DND-41 (cell line): ENCODE measurements at regions not wholly inside any gene's neighbourhood (a gene's known extent, or its start where the extent isn't known, plus 50 kb on each side); places are given as distances from the start of the nearest gene placed in this dataset.

Experiments
- CTCF ChIP-seq: IDR thresholded peaks from 2 replicates; pipeline ENCODE4 v1.5.1; 2012; ENCODE audit warnings: borderline replicate concordance, low read length, moderate library complexity, mild to moderate bottlenecking; ENCODE audit not compliant: poor library complexity, severe bottlenecking; ENCODE audit errors: extremely low read depth
- EZH2 ChIP-seq: IDR thresholded peaks from 3 replicates; pipeline ENCODE4 v1.6.1; 2012; ENCODE audit warnings: borderline replicate concordance, low read depth, mild to moderate bottlenecking, moderate library complexity, low read length, inconsistent platforms; ENCODE audit not compliant: severe bottlenecking

GRCh38 chr12:75634244-75635222 is 123.1 kb upstream of the KRR1 start:
- TF ChIP-seq CTCF (no peak), EZH2 (no peak)
